Stimulated activated CD4-positive, alpha-beta T cell treated with anti-CD3 and anti-CD28 coated beads, Interleukin-1b, Interleukin-23, amount 100 ng/mL, for 24 hours (primary cell): ENCODE measurements at regions not wholly inside any gene's neighbourhood (a gene's known extent, or its start where the extent isn't known, plus 50 kb on each side); places are given as distances from the start of the nearest gene placed in this dataset.
A peak's percentile ranks its signal among the peaks of the same experiment; 100 is the strongest.
"Not testable (repeated sequence)": the region's sequence is repeated elsewhere in the genome, so short reads cannot be mapped to it uniquely, and the experiment has no call there.

ENCODE experiments used
- DNase-seq, 4 experiments: peaks; one replicate each; pipeline ENCODE4 v3.0.0-alpha.2; 2020; ENCODE audit warnings: low read depth in 4 of 4, low spot score in 1 of 4

DNA sequence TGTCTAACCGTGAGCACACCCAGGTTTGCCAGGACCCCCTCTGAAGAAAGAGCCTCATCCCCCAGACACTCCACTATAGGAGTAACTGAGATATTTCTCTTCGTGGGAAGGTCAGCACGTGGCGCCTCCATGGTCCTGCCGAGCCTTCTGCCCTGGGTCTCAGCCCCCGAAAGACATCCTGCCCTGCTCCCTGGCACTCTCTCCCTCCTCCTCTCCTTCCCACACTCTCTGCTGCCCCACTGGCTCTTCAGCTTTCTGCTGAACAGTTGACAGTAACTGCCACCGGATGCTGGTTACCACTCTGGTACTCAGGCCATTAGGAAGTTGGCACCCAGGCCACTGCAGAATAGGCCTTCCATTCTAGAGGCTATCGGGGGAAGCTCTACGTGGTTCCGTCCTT is 185.2 kb downstream of the UACA start:
- DNase-seq = no peak

DNA sequence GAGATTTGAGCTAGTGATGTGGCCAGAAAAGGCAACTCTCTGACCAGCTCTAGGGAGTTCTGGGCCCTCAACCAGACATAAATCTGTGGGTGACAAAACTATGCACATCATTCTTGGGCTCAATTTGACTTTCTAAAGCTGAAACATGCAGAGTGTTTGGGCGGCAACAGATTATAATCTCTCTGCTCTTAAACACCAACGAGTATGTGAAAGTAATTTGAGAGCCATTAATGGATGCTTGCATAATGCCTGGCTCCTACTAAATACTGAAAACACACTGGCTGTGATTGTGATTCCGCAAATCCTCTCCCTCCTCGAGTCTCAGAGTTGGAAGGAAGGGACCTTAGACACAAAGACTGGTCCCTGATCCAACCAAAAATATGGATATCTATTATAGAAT is 186.7 kb downstream of the UACA start:
- no peak for DNase-seq

DNA sequence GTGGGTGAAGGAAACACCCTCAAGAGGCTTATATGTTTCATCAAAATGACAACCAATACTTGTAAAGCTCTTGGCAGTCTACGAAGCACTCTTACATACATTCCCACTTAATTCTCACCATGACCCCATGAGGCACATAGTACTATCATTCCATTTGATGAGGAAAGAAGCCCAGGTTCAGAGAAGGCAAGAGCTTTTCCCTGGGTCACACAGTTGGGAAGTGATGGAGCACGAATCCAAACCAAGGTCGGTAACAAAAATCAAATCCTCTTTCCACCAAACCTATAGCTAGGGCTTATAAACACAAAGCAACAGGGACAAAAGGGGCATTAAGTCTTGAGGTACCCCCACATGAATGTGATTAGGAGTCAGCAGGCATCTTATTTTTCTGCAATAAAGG is 187.1 kb downstream of the UACA start:
- no peak for DNase-seq

DNA sequence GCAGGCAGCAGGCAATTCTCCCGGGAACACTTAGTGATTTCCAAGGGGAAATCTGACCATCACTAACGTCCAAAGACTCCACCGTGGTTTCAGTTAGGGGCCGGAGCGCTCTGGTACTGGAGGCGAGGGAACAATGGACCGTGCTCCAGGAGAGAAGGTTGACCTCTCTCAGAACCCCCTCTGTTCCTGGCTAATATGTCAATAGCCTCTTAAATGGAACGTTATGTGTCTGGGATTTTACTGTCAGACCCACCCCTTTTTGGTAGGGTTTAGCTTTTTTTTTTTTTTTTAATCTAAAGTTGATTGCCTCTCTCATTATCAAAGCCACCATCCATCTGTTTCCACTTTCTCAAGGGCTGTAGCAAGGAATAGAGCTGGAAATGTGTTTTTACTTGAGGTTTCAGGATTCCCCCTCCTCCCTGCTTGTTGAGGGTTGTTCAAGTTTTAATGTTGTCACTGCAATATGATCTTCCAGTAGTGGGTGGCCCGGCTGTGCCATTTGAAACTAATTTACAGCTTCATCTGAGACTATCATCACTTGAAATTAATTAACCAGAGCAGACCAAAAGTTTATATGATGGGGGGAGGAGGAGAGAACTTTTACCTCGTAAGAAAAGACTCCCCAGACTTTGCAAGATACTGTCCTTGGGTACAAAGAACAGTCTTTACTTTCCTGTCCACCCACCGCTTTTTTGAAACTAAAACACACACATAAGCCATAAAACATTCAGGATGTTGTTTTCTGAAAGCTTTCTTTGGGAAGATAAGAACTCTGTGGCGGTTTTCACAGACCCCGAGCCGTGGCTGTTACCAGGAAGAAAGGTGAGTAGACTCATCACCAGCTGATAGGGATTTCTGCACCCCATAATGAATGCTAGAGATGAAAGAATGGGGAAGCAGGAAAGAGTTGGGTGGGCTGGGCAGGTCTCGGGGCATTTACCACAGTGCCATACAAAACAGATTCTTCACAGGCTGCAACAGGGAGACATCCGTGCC is 187.8 kb downstream of the UACA start:
- no peak for DNase-seq

DNA sequence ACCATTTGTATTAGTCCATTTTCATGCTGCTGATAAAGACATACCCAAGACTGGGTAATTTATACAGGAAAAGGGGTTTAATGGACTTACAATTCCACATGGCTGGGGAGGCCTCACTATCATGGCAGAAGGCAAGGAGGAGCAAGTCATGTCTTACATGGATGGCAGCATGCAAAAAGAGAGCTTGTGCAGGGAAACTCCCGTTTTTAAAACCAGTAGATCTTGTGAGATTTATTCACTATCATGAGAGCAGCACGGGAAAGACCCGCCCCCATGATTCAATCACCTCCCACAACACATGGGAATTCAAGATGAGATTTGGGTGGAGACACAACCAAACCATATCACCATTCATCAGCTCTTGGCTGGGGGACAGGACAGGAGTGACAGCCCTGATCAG is 189.0 kb downstream of the UACA start:
- DNase-seq = not testable (repeated sequence)

DNA sequence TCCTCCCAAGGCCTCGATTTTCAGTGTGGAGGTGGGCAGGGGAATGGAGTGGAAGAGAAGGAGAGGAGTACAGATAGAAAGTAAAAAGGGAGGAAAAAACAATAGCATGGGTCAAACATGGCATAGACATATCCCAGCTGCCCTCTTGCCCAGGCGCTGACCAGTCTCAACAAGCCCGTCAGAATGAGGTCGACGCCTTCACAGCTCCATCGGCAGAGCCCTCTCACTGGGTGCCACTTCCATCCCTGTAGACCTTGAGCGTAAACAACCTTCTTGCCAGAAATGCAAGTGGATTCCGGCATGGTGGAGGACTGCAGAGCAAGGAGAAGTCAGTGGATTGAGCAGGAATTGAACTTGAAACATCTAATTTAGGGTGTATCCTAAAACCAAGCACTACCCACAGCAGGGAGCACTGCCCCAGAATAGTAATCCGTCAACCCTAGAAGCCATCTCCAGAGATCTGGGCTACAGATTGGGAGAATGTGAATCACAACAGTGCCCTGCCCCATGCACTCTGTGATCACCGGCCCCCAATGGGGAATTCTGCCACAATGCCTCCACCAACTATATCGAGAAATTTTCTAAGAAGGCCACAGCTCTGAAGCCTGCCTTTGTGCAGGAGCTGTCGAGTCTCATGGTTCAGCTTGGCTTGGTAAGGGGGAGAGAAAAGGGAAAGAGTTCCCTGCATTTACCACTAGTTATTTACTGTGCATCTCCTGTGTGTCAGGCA is 190.1 kb downstream of the UACA start:
- no peak for DNase-seq

DNA sequence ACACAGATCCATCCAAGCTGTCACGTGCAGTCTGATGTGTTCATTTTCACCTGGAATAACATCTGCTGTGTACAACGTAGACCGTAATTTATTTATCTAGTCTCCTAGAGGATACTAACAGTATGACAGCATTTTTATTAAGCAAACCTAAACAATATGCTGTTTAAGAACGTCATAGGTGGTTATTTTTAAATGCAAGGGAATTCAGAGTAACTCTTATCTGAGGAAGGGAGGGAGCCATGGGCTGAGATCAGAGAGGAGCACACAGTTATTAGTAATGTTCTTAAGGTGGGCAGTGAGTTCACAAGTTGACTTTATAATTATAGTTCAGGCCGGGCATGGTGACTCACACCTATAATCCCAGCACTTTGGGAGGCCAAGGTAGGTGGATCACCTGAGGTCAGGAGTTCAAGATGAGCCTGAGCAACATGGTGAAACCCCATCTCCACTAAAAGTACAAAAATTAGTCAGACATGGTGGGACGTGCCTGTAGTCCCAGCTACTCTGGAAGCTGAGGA is 193.6 kb downstream of the UACA start:
- DNase-seq = no peak

DNA sequence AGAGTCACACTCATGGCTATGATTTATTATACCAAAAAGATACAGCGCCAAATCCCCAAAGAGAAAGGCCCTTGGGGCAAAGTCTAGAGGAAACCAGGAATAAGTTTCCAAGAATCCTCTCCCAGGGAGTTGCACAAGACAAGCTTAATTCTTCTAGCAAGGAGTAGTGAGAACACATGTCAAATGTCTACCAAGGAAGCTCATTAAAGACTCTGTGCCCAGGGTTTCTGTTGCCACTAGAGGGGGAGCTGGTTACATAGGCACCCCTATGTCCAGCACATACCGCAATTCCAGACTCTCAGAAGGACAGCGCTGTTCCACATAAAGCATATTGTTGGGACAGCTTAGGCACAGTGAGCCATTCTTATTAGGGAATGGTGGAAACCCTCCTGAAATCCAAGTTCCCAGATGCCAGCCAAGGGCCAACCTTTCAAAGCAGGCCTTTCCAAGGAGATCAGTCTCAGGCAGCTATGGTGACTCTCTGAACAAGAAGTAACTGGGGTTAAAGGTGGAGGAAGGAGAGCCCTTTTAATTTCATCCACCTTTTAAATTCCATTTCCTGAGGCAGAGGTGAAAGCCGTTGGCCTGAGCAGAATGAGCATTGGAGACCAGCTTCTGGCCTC is 194.2 kb downstream of the UACA start:
- DNase-seq = no peak

DNA sequence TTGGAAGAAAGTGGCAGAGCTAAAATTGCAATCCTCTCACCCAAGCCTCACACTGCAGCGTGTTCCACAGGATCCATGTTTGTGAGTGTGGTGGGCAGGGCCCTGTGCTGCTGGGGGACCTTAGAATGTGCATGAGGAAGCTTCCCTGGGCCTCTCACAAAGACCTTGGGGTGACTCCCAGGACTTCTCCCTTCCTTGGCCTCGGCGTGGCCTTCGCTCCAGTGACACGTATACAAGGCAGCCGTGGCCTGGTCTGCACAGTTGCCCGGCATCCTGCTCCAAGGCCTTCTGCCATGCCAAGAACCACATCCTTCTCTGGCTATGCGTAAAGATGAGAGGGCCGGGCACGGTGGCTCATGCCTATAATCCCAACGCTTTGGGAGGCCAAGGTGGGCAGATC is 196.4 kb downstream of the UACA start:
- no peak for DNase-seq

DNA sequence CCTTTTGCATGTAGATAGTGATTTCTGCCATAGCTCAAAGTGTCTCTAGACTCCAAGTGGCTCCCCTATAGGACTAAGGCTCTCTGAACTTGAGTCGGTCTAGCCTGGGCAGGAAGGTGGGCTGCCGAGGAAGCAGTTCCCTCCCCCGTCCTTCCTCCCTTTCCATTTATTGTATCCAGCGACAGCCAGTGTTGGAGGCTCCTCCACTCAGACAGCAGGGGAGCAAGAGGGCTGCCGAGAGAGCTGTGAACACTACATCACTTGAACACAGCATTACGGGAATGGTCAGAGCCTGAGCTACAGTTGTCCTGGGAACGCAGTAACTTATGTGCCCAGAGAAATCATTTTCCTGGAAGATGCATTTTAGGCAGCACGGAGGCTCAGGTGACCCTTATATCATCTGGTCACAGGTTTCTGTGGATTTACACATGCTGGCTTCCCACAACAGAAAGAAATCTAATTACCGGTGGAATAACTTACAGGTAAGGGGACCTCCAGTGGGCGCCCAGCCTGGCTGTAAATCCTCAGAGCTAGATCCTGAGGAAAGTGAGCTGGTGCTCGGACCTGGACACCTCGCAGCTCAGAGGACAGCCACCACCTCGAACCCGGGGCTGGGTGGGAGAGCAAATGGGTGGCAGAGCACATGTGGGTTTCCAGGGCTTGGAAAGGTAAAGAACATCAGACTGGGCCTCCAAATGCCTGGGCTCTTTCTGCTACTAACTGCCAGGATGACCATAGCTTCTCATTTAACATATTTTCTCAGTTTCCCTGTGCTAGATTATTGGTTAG is 197.1 kb downstream of the UACA start:
- no peak for DNase-seq

DNA sequence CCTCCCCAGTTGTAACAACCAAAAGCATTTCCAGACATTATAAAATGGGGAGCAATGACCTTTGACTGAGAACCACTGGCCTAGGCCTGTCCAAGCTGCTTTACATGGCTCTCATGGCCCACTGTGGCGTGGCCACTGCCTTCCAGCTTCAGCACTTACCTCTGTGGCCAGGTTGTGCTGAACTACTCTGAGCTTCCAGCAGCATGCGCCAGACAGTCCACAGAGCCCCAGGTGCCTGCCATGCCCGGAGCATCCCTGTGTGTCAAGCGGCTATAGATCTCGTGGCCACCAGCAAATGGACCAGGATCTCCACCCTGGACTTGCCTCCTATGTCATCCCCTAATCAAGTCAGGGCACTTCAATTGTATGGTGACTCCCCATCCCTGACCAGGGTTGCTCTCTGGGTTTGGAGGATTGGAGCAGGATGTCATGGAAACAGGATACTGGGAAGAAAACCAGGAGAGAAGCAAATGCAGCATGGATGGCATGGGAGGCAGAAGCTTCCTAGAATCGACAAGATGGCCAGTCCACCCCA is 199.7 kb downstream of the UACA start:
- no peak for DNase-seq

DNA sequence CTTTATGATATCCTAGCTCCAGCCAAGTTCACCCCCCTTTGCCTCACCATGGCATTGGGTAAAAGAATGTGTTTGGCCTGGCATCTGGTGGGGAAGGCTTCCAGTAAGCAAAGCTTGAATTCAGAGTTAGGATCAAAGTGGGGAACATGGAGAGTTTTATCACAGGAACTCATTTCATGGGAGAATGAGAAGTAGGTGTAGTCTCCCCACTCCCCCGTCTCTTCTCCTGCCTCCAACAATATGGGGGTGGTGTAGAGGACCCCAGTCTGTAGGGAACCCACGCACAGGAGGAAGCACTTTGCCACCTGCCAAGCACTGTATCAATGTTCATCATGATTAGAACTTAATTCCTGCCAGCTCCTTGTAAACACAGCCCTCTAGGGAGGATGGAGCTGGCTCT is 200.5 kb downstream of the UACA start:
- no peak for DNase-seq

DNA sequence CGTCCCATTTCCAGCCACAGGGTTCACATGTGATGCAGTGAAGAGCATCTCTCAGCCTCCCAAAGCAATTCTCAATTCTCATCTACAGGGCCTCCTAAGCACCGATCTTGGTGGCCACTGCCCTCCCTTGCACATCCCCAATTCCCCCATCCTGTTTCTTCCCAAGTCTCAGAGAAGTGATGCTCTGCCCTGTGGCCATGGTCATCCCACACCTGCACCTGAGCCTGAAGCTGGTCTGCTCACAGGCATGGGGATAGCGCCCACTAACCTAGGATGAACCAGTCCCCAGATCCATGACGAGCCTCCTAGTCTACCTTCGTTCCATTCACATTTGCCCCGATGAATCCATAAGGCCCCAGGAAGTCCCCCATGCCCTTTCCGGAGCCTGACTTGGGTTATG is 201.5 kb downstream of the UACA start:
- DNase-seq = no peak

DNA sequence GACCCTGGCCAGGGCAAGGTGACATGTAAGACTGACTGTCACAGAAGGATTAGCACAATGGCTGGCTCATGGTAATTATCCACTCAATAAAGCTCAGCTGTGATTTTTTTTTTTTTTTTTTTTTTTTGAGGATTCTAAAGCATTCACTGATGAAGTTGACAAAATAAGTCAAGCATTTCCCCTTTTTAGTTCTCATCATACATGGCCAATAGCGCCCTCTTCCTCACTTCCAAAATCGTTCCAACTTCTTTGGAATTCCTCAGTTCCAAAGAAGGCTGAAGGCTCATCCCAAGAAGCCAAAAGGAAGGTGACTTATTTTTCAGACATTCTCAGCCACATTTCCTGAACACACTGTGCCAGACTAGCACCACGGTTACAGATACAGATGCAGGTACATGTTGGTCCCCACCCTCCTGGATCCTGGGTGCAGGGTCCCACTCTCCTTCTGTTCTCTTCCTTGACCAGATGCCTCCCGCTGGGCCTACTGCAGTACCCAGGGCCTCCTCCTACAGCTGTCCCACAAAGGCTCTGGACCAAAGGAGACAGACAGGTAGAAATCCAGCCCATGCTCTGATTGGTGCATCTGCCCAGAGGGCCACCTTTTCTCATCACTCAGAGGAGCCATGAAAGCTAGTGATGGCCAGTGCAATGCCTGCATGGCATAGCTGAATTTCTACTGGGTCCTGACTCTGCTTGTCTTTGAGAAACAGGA is 202.6 kb downstream of the UACA start:
- no peak for DNase-seq

DNA sequence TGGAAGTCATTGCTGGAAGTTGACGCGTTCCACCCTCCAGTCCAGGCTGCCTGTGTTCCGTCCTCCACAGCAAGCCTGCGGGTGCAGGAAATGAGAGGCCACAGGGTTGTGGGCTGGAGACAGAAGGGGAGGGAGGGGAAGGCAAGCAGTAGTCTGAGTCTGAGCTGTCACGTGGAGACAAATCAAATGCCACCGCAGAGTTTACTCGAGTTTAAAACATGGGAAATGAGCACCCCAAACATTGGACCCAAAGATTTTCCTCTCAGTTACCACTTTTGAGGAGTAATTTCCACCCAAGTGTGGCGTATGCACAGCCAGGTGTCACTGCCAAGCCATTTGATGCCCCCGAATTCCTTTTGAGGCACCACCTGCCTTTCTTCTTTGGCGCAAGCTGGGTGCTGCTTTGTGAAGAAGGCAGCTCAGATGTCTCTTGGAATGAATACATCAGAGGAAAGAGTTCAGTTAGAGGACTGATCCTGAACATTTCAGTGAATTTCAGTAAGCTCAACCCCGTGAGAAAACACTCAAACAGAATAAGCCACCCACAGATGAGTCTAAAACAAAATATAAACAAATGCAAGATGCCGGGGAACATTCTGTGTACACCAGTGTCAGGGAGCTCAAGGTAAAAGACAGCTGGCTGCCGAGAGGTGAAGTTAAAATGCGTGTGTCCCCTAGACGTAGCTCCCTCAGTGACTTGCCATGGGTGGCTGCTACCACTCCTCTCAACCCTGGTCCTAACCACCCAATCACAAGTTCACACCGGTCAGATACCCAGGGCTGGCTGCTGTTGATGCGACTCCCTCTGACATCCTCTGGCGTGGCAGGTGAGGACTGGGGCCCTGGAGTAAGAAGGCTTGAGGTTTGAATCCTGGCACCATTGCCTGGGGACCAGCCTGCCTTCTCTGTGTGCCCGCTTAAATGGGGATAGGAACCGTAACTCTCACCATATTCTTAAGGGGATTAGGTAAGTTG is 203.8 kb downstream of the UACA start:
- peak in 3 of 4 experiments; percentile 18 to 54 (median 37) for DNase-seq

DNA sequence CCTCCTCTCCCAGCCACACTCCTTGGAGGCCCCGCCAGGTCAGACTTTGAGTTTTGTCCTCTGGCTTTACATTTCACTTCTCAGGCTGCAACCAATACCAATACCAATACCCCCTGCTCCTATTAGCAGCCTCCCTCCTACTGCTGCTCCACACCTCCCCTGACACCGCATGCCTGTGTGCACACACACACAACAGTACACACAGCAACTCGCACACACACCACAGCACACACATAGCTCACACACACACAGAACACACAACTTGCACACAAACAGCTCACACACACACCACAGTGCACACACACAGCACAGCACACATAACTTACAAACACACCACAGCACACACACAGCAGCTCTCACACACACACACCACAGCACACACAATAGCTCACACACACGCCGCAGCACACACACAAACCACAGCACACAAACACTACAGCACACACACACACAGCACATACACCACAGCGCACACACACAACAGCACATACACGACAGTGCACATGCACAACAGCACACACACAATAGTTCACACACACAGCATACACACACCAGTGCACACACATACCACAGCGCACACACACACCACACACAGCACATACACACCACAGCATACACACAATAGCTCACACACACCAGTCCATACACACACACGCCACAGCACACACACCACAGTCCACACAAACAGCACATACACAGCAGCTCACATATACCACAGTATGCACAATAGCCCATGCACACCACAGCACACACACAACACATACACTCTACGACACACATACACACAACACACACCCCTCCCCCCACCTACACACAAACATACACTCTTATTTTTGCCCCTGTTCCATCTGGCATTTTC is 204.7 kb downstream of the UACA start:
- DNase-seq = no peak

DNA sequence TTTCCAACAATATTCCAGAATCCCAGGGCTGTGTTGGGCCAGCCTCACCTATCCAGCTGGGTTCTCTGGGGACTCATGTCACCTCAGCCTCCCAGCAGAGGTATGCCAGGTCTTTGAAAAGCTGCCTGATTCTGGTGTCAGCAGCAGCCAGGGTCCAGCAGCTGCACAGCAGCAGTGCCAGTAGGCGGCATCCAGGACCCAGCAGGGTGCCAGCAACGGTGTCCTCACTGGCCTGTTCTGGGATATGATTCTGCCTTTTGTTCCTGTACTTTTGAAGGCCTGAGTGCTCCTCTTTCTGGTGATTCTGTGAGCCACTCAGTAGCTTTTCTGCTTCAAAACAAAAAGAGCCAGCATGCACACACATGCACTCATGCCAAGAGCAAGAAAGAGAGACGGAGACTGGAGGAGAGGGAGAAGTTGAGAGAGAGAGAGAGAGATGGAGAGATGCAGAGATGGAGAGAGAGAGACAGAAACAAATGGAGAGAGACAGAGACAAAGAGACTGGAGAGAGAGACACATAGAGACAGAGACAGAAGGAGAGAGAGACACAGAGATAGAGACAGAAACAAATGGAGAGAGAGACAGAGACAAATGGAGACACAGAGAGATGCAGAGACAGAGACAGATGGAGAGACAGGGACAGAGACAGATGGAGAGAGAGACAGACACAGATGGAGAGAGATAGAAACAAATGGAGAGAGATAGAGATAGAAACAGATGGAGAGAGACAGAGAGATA is 205.7 kb downstream of the UACA start:
- no peak for DNase-seq
